Stimulated activated CD4-positive, alpha-beta T cell treated with anti-CD3 and anti-CD28 coated beads, Interleukin-4, amount 100 ng/mL, for 24 hours (primary cell): ENCODE measurements at regions not wholly inside any gene's neighbourhood (a gene's known extent, or its start where the extent isn't known, plus 50 kb on each side); places are given as distances from the start of the nearest gene placed in this dataset.
"Not testable (repeated sequence)": the region's sequence is repeated elsewhere in the genome, so short reads cannot be mapped to it uniquely, and the experiment has no call there.

Experiments used
- DNase-seq: peaks from one replicate; pipeline ENCODE4 v3.0.0-alpha.2; 2020

DNA sequence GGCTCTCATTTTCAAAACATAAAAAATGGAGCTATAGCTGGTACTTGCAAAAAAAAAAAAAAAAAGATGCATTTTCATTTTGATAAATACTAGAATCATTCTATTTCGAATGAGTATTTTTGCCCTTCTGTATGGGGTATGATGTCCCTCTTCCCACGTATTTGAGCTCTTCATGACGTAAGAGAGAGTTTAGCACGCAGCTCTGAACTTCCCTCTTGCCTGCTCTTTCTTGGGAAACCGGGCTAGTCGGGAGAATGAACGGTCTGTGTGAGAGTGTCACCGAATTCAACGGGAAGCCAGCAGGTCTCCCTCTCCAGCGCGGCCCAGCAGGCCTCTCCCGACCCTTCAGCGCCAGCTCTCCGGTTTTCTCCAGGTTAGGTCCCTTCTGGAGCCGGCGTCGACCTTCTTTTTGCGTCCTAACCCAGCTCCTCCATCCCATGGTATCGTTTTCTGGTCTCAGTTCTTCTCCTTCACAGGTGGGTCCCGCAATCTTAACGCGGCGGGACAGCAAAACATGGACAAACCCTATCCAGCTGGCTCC lies 159.2 kb upstream of the PITRM1 start:
- no peak for DNase-seq

GRCh38 chr10:3331187-3331586 lies 158.6 kb upstream of the PITRM1 start:
- no peak for DNase-seq

DNA sequence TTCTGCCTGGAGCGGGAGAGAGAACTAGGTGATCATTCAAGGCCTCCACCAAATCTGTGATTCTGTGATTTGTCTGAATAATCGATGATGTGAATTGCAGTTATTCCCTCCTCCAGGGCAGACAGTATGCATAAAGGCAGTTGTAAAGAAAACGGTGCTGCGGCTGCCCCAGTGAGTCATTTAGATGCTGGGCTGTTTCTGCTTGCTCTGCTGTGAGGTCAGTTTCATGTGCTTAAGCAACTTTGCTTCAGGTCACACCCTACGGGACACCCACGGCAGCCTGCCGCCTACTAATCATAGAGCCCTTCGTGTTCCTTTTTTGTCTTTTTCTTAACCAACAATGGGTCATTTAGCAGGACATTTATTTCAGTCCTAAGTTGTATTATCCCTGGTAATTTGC lies 158.1 kb upstream of the PITRM1 start:
- DNase-seq, result no peak

GRCh38 chr10:3325954-3326750 lies 153.6 kb upstream of the PITRM1 start:
- no peak for DNase-seq

- DNase-seq, result no peak
Observed at GRCh38 chr10:3324612-3325038, 152.0 kb upstream of the PITRM1 start.

DNA sequence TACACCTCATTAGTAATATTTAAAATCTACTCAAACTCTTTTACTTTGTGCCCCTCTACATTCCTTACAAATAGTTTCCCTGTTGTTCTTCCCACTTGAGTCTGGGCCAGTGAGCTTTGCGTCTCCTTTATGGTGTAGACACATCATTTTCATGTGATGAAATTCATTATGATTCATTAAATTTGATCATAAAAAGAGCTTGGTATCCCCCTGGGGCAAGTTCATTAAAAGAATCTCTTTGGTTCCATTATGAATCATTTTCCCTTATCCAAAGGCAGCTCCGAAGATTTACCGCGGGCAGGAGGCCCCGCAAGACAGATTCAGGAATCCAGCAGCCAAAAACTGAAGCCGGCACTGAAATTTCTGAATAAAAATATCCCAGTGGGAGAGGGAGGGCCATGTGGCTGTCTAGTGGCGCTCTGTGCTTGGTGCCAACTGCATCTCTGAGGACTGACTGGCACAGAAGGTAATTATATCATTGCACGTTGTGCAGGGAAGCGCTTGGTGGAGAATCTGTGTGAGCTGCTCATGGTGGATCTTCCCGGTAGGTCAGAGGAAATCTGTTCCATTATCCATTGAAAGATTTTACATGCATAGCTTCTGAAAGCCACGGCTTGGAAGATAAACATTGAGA lies 151.4 kb upstream of the PITRM1 start:
- DNase-seq, result no peak

GRCh38 chr10:3321123-3321522 lies 148.5 kb upstream of the PITRM1 start:
- DNase-seq, result no peak

DNA sequence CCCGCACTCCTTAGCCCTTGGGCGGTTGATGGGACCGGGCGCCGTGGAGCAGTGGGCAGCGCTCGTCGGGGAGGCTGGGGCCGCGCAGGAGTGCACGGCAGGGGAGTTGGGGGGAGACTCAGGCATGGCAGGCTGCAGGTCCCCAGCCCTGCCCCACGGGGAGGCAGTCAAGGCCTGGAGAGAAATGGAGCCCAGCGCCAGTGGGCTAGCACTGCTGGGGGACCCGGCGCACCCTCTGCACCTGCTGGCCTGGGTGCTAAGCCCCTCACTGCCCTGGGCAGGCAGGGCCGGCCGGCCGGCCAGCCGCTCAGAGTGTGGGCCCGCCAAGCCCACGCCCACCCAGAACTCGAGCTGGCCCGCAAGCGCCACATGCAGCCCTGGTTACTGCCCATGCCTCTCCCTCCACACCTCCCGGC lies 147.2 kb upstream of the PITRM1 start:
- DNase-seq, result no peak

- not testable (repeated sequence) for DNase-seq
Observed at GRCh38 chr10:3318480-3318807, 145.9 kb upstream of the PITRM1 start.

DNA sequence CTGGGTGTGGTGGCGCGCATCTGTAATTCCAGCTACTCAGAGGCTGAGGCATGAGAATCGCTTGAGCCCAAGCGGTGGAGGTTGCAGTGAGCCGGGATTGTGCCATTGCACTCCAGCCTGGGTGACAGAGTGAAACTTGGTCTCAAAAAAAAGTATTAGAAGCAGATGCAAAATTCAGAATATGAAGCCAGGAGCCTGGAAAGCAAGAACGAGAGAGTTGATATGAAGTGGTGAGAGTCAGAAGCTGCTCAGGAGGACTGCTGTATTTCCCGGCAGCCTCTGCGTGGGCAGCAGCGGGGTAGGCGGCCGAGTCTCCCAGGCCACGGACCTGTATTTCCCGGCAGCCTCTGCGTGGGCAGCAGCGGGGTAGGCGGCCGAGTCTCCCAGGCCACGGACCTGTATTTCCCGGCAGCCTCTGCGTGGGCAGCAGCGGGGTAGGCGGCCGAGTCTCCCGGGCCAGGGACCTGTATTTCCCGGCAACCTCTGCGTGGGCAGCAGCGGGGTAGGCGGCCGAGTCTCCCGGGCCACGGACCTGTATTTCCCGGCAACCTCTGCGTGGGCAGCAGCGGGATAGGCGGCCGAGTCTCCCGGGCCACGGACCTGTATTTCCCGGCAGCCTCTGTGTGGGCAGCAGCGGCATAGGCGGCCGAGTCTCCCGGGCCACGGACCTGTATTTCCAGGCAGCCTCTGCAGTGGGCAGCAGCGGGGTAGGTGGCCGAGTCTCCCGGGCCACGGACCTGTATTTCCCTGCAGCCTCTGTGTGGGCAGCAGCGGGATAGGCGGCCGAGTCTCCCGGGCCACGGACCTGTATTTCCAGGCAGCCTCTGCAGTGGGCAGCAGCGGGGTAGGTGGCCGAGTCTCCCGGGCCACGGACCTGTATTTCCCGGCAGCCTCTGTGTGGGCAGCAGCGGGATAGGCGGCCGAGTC lies 145.2 kb upstream of the PITRM1 start:
- not testable (repeated sequence) for DNase-seq

DNA sequence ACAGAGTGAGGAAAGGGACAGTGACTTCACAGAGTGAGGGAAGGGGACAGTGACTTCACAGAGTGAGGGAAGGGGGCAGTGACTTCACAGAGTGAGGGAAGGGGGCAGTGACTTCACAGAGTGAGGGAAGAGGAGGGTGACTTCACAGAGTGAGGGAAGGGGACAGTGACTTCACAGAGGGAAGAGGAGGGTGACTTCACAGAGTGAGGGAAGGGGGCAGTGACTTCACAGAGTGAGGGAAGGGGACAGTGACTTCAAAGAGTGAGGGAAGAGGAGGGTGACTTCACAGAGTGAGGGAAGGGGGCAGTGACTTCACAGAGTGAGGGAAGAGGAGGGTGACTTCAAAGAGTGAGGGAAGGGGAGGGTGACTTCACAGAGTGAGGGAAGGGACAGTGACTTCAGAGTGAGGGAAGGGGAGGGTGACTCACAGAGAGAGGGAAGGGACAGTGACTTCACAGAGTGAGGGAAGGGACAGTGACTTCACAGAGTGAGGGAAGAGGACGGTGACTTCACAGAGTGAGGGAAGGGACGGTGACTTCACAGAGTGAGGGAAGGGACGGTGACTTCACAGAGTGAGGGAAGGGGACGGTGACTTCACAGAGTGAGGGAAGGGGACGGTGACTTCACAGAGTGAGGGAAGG lies 142.0 kb upstream of the PITRM1 start:
- DNase-seq, result not testable (repeated sequence)

- not testable (repeated sequence) for DNase-seq
Observed at GRCh38 chr10:3313784-3314444, 141.3 kb upstream of the PITRM1 start.

GRCh38 chr10:3312403-3312940 lies 139.9 kb upstream of the PITRM1 start:
- no peak for DNase-seq

- no peak for DNase-seq
Observed at GRCh38 chr10:3310016-3310784, 137.6 kb upstream of the PITRM1 start.

- DNase-seq, result no peak
Observed at GRCh38 chr10:3306050-3306449, 133.5 kb upstream of the PITRM1 start.

DNA sequence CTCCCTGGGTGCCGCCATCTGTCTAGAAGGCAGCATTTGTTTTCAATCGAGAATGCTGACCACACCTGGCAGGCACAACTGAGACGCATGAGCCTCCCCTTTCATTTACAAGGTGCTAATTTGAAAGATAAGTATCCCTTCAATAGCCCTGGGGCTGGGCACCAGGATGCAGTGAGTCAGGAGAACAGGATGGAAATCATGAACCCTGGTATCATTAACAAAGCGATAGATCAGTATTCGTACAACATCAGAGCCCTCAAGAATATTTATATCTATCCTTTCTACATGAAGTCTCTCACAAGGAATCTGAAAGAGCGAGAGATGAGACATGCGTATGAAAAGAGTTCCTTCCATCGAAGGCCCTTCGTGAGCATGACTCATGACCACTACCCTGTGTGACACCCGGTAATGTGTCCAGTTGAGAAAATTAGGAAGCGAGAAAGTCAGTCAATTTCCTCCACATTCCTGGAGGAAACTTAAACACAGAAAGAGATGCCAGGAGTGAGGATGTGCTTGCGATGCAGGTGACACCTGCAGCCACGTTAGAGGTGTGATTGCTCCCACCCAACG lies 123.1 kb upstream of the PITRM1 start:
- DNase-seq, result no peak

- no peak for DNase-seq
Observed at GRCh38 chr10:3294919-3295581, 122.5 kb upstream of the PITRM1 start.

DNA sequence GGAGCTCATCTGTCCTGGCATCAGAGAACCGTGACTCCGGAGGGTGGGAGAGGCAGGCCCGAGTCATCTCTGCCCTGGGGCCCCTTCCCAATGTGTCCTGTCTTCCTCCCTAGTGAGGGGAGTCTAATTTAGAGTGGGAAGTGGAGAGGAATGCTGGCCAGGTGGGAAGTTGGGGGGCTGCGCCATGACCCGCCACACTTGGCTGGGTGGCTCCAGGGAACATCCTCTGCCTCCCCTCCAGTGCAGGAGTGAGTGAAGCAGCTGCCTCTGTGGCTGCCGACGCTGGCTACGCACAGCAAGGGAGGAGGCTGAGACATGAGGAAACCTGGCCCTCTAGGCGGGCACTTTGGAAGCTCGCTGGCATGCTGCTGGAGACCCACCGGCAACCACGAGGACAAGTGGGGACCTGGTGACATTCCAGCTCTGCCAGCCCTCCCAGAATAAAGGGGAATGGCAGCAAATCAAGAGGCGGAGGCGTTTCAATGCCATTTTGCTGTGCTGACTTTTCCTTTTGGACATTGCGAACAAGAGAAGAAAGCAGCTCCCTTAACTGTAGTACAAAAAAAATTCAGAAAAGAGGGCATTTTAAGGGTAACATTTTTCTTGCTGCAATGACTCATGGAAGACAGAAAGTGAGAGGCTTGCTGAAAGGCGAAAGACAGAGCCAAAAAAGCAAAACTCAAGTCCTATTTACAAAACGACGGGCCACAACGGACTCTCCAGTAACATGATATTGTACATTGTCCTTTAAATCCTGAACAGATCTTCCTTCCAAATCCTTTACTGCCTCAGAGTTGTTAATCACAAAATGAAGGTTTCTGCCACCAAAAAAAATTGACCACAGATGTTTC lies 121.2 kb upstream of the PITRM1 start:
- DNase-seq, result no peak

GRCh38 chr10:3292636-3293035 lies 120.1 kb upstream of the PITRM1 start:
- no peak for DNase-seq
